MCF 10A (cell line): ENCODE measurements at regions not wholly inside any gene's neighbourhood (a gene's known extent, or its start where the extent isn't known, plus 50 kb on each side); places are given as distances from the start of the nearest gene placed in this dataset.

Experiments
- BruUV-seq: library from RNA; stranded (reverse); fragments of 400-500 nt; replicated peaks from 2 replicates; lab custom pipeline; 2021; lab: Mats Ljungman, UMichigan
- CTCF ChIA-PET: fragments of 300-600 bp; sonication (Branson Sonifier 250); formaldehyde crosslinking; extraction: SDS; loops from one replicate; lab custom pipeline; 2021; ENCODE audit warnings: antibody characterized with exemption, inconsistent platforms; lab: Yijun Ruan, JAX
- POLR2A ChIA-PET: fragments of 300-600, 350-650 bp; sonication (Branson Sonifier 250); formaldehyde crosslinking; extraction: SDS; loops from one replicate; lab custom pipeline; 2020; ENCODE audit warnings: antibody characterized with exemption, inconsistent platforms; lab: Yijun Ruan, JAX
- DNase-seq: peaks from one replicate; pipeline ENCODE4 v3.0.0-alpha.2; 2018; ENCODE audit not compliant: unreplicated experiment
- H3K27ac Mint-ChIP-seq: one replicate; pipeline ENCODE4 v1.8.0; 2022; ENCODE audit warnings: mild to moderate bottlenecking, low read depth, mixed read lengths; ENCODE audit not compliant: unreplicated experiment
- H3K27me3 Mint-ChIP-seq: one replicate; pipeline ENCODE4 v1.8.0; 2022; ENCODE audit warnings: mixed read lengths; ENCODE audit not compliant: insufficient read depth, unreplicated experiment
- H3K36me3 Mint-ChIP-seq: one replicate; pipeline ENCODE4 v1.8.0; 2022; ENCODE audit warnings: mild to moderate bottlenecking, moderate library complexity, mixed read lengths; ENCODE audit not compliant: insufficient read depth, unreplicated experiment
- H3K4me1 Mint-ChIP-seq: one replicate; pipeline ENCODE4 v1.8.0; 2022; ENCODE audit warnings: mixed read lengths; ENCODE audit not compliant: insufficient read depth, unreplicated experiment
- H3K4me3 Mint-ChIP-seq: one replicate; pipeline ENCODE4 v1.8.0; 2022; ENCODE audit warnings: mild to moderate bottlenecking, moderate library complexity, mixed read lengths; ENCODE audit not compliant: unreplicated experiment
- H3K9me3 Mint-ChIP-seq: one replicate; pipeline ENCODE4 v1.8.0; 2022; ENCODE audit warnings: mixed read lengths; ENCODE audit not compliant: unreplicated experiment
- CTCF ChIP-seq: fragments of 200-600 bp; IDR thresholded peaks from one replicate; pipeline ENCODE4 v1.8.0; 2022; ENCODE audit warnings: antibody characterized with exemption, mild to moderate bottlenecking; ENCODE audit not compliant: unreplicated experiment
- intact Hi-C: fragments of 100-400 bp; cut with micrococcal nuclease; formaldehyde crosslinking; loops from 2 replicates; pipeline ENCODE4 v1.14.1; 2022

GRCh38 chr22:49308300-49308699, 519.4 kb downstream of the BRD1 start:
- H3K36me3 Mint-ChIP-seq = no peaks in the 10 kb centered on the region
- POLR2A ChIA-PET = no interaction called here
- TF ChIP-seq CTCF = no peak
- DNase-seq = no peak
- H3K4me3 Mint-ChIP-seq = no peak overlapping the region
- H3K27ac Mint-ChIP-seq = no peak overlapping the region
- no TSS peak for BruUV-seq
- H3K4me1 Mint-ChIP-seq = no peaks in the 10 kb centered on the region
- intact Hi-C loops = no loop called here
- CTCF ChIA-PET = no interaction called here
- no peaks in the 10 kb centered on the region for H3K27me3 Mint-ChIP-seq
- peaks cover 35% of the 10 kb centered on the region for H3K9me3 Mint-ChIP-seq

- Mint-ChIP-seq H3K27me3 (no peaks in the 10 kb centered on the region), H3K4me1 (no peaks in the 10 kb centered on the region), H3K27ac (no peak overlapping the region), H3K36me3 (no peaks in the 10 kb centered on the region), H3K4me3 (no peak overlapping the region), H3K9me3 (peaks cover 30% of the 10 kb centered on the region)
- ChIA-PET CTCF (interaction anchor here (0.5 kb wide), 1 partner anchor 45 kb away, joined by 3 read pairs; no protein-coding TSS in a partner anchor), POLR2A (no interaction called here)
- TF ChIP-seq CTCF = no peak
- no peak for DNase-seq
- intact Hi-C loops = no loop called here
- BruUV-seq = no TSS peak
These were observed 519.8 kb downstream of the BRD1 start for GRCh38 chr22:49307870-49308269.

DNA sequence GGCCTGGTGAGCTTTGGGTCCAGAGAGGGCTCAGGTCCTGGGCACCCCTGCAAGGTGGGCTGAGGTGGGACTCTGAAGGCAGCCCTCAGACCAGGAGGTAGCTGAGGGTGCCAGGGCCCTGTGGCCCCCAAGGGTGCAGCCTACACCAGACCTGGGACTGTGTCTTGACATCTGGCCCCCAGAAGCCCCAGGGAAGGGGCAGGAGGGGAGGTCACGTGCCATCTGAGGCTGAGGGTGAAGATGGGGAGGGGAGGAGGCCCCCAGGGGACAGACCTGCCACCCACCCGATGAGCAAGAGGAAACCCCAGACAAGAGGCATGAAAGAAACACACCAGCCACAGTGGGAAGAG, 520.2 kb downstream of the BRD1 start:
- intact Hi-C loops = no loop called here
- H3K4me3 Mint-ChIP-seq = no peak overlapping the region
- POLR2A ChIA-PET = no interaction called here
- no TSS peak for BruUV-seq
- H3K27me3 Mint-ChIP-seq = no peaks in the 10 kb centered on the region
- no peaks in the 10 kb centered on the region for H3K4me1 Mint-ChIP-seq
- TF ChIP-seq CTCF = no peak
- peaks cover 29% of the 10 kb centered on the region for H3K9me3 Mint-ChIP-seq
- H3K36me3 Mint-ChIP-seq = no peaks in the 10 kb centered on the region
- no peak for DNase-seq
- no peak overlapping the region for H3K27ac Mint-ChIP-seq
- CTCF ChIA-PET = interaction anchor here (0.5 kb wide), 1 partner anchor 45 kb away, joined by 3 read pairs; no protein-coding TSS in a partner anchor

DNA sequence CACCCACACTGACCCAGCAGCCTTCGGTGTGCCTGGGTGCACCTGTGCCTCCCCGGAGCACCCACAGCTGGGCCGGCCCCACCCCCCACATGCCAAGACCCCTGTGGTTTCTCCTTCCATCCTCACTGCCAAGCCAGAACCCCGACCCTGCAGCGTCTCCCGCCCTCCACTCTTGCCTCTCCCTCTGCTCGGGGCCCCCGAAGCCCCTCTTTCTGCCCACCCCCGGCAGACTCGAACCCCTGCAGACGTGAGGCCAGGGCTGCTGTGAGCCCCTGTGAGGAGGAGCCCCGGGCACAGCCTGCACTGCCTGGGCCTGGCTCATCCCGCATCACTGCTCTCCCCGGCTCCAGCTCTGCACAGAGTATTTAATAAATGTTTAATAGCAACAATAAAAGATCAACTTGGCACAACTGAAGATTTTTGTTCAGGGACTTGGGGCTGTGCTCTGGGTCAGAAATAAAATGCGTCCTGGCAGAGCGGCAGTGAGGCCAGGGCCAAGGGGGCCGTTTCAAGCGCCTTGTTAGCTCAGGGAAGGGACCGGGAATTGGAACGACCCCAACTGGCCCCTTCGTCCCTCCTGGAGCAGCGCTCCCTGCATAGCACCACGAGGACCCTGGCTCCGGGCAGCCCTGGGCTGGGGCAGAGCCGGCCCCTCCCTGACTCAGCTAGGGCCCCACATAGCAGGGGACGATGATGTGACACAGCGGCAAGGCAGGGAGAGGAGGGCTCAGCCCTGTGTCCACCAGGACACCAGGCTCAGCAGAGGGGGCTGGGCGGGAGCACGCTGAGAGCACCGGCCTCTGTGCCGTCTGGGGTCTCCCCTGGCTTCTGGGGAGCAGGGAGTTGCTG, 520.8 kb downstream of the BRD1 start:
- Mint-ChIP-seq H3K4me3 (no peak overlapping the region), H3K9me3 (peaks cover 29% of the 10 kb centered on the region), H3K27ac (no peak overlapping the region), H3K27me3 (no peaks in the 10 kb centered on the region), H3K4me1 (no peaks in the 10 kb centered on the region), H3K36me3 (no peaks in the 10 kb centered on the region)
- intact Hi-C loops = no loop called here
- no peak for TF ChIP-seq CTCF
- BruUV-seq = no TSS peak
- no peak for DNase-seq
- ChIA-PET POLR2A (no interaction called here), CTCF (no interaction called here)
